Osteocyte (in vitro differentiated cells): ENCODE measurements at regions not wholly inside any gene's neighbourhood (a gene's known extent, or its start where the extent isn't known, plus 50 kb on each side); places are given as distances from the start of the nearest gene placed in this dataset.
"Not testable (repeated sequence)": the region's sequence is repeated elsewhere in the genome, so short reads cannot be mapped to it uniquely, and the experiment has no call there.

Experiments
- DNase-seq: peaks from one replicate; pipeline ENCODE4 v3.0.0; 2021; ENCODE audit warnings: mixed read lengths; ENCODE audit not compliant: unreplicated experiment; ENCODE audit errors: extremely low spot score
- H3K27ac Mint-ChIP-seq: one replicate; pipeline ENCODE4 v1.8.0; 2021; ENCODE audit warnings: mild to moderate bottlenecking, mixed read lengths; ENCODE audit not compliant: unreplicated experiment
- H3K27me3 Mint-ChIP-seq: one replicate; pipeline ENCODE4 v1.8.0; 2021; ENCODE audit warnings: mixed read lengths; ENCODE audit not compliant: unreplicated experiment
- H3K36me3 Mint-ChIP-seq: one replicate; pipeline ENCODE4 v1.8.0; 2021; ENCODE audit warnings: mixed read lengths; ENCODE audit not compliant: unreplicated experiment
- H3K4me1 Mint-ChIP-seq: one replicate; pipeline ENCODE4 v1.8.0; 2021; ENCODE audit warnings: mixed read lengths; ENCODE audit not compliant: unreplicated experiment
- H3K4me3 Mint-ChIP-seq: one replicate; pipeline ENCODE4 v1.8.0; 2021; ENCODE audit warnings: mild to moderate bottlenecking, moderate library complexity, mixed read lengths; ENCODE audit not compliant: unreplicated experiment
- H3K9me3 Mint-ChIP-seq: one replicate; pipeline ENCODE4 v1.8.0; 2021; ENCODE audit warnings: mixed read lengths; ENCODE audit not compliant: unreplicated experiment
- CTCF ChIP-seq: fragments of 200-600 bp; sonication (generic); IDR thresholded peaks from 2 replicates; pipeline ENCODE4 v1.5.0; 2021; ENCODE audit warnings: antibody characterized with exemption, mild to moderate bottlenecking, moderate library complexity

GRCh38 chr16:31975826-31976419, 102.3 kb downstream of the ZNF267 start:
- H3K4me3 Mint-ChIP-seq, H3K27me3 Mint-ChIP-seq, H3K36me3 Mint-ChIP-seq, H3K27ac Mint-ChIP-seq, H3K9me3 Mint-ChIP-seq, H3K4me1 Mint-ChIP-seq: not testable (repeated sequence)
- peak; percentile 68 for DNase-seq

GRCh38 chr16:31978463-31978862, 104.9 kb downstream of the ZNF267 start:
- H3K27ac Mint-ChIP-seq, H3K27me3 Mint-ChIP-seq, H3K4me3 Mint-ChIP-seq, H3K4me1 Mint-ChIP-seq, H3K36me3 Mint-ChIP-seq, H3K9me3 Mint-ChIP-seq: not testable (repeated sequence)
- peak; percentile 66 for DNase-seq

- DNase-seq, H3K27me3 Mint-ChIP-seq, H3K36me3 Mint-ChIP-seq, H3K4me1 Mint-ChIP-seq, H3K9me3 Mint-ChIP-seq, H3K4me3 Mint-ChIP-seq, H3K27ac Mint-ChIP-seq: not testable (repeated sequence)
Measured at GRCh38 chr16:31981739-31982138, 108.1 kb downstream of the ZNF267 start.

GRCh38 chr16:31982986-31983385, 109.4 kb downstream of the ZNF267 start:
- not testable (repeated sequence) for DNase-seq

GRCh38 chr16:31983666-31984065, 110.1 kb downstream of the ZNF267 start:
- H3K9me3 Mint-ChIP-seq, H3K27me3 Mint-ChIP-seq, DNase-seq, H3K4me1 Mint-ChIP-seq, H3K36me3 Mint-ChIP-seq, H3K4me3 Mint-ChIP-seq, H3K27ac Mint-ChIP-seq: not testable (repeated sequence)

More at GRCh38 chr16:31982986-31983385, 109.4 kb downstream of the ZNF267 start:
- H3K4me1 Mint-ChIP-seq, H3K36me3 Mint-ChIP-seq, H3K27ac Mint-ChIP-seq, H3K4me3 Mint-ChIP-seq, H3K27me3 Mint-ChIP-seq, H3K9me3 Mint-ChIP-seq: not testable (repeated sequence)

- not testable (repeated sequence) for H3K9me3 Mint-ChIP-seq, H3K4me3 Mint-ChIP-seq, H3K4me1 Mint-ChIP-seq, H3K27ac Mint-ChIP-seq, H3K36me3 Mint-ChIP-seq, H3K27me3 Mint-ChIP-seq, DNase-seq
Measured at GRCh38 chr16:31986895-31987294, 113.3 kb downstream of the ZNF267 start.

- not testable (repeated sequence) for H3K4me1 Mint-ChIP-seq, H3K27ac Mint-ChIP-seq, H3K9me3 Mint-ChIP-seq, H3K4me3 Mint-ChIP-seq, H3K27me3 Mint-ChIP-seq, H3K36me3 Mint-ChIP-seq, DNase-seq
- peak; percentile 14 for TF ChIP-seq CTCF
Measured at GRCh38 chr16:31988595-31989581, 115.3 kb downstream of the ZNF267 start.

- not testable (repeated sequence) for H3K27ac Mint-ChIP-seq, H3K9me3 Mint-ChIP-seq, DNase-seq, H3K4me3 Mint-ChIP-seq, H3K36me3 Mint-ChIP-seq, H3K4me1 Mint-ChIP-seq, H3K27me3 Mint-ChIP-seq
Measured at GRCh38 chr16:31990261-31990660, 116.7 kb downstream of the ZNF267 start.

- not testable (repeated sequence) for H3K36me3 Mint-ChIP-seq, H3K4me1 Mint-ChIP-seq, H3K27ac Mint-ChIP-seq, H3K27me3 Mint-ChIP-seq, DNase-seq, H3K9me3 Mint-ChIP-seq, H3K4me3 Mint-ChIP-seq
Measured at GRCh38 chr16:31990980-31991379, 117.4 kb downstream of the ZNF267 start.

GRCh38 chr16:31996325-31996724, 122.7 kb downstream of the ZNF267 start:
- not testable (repeated sequence) for H3K36me3 Mint-ChIP-seq, H3K27me3 Mint-ChIP-seq, DNase-seq, H3K4me3 Mint-ChIP-seq, H3K27ac Mint-ChIP-seq, H3K9me3 Mint-ChIP-seq, H3K4me1 Mint-ChIP-seq

- not testable (repeated sequence) for H3K4me3 Mint-ChIP-seq, H3K27me3 Mint-ChIP-seq, DNase-seq, H3K27ac Mint-ChIP-seq, H3K4me1 Mint-ChIP-seq, H3K36me3 Mint-ChIP-seq
- H3K9me3 Mint-ChIP-seq, result peaks cover 10% of the 10 kb centered on the region
Measured at GRCh38 chr16:32002496-32002895, 128.9 kb downstream of the ZNF267 start.
